ENCODE measurements at regions not wholly inside any gene's neighbourhood (a gene's known extent, or its start where the extent isn't known, plus 50 kb on each side); places are given as distances from the start of the nearest gene placed in this dataset.
"Not testable (repeated sequence)": the region's sequence is repeated elsewhere in the genome, so short reads cannot be mapped to it uniquely, and the experiment has no call there.

DNA sequence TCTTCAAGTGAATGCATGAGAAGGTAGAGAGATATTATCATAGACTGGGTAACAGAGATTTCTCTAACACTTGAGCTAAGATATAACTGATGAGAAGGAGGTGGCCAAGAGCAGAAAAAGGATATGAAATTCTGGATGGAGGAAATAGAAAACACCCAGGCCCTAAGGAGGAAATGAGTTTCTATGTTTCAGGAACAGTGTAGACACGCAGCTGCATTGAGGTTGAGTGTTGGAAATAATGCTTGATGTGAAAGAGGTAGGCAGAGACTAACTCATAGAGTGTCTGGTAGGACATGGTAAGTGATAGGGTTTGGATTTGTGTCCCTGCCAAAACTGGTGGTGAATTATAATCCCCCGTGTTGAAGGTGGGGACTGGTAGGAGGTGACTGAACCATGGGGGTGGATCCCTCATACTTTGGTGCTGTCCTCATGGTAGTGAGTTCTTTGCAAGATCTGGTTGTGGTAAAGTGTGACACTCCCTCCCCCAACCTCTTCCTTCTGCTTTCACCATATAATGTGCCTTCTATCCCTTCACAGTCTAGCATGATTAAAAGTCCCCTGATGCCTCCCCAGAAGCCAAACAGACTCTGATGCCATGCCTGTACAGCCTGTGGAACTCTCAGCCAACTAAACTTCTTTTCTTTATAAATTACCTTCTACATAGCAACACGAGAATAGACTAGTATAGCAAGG lies 787.3 kb downstream of the EDEM1 start:
- TF ChIP-seq, protein P1, sequence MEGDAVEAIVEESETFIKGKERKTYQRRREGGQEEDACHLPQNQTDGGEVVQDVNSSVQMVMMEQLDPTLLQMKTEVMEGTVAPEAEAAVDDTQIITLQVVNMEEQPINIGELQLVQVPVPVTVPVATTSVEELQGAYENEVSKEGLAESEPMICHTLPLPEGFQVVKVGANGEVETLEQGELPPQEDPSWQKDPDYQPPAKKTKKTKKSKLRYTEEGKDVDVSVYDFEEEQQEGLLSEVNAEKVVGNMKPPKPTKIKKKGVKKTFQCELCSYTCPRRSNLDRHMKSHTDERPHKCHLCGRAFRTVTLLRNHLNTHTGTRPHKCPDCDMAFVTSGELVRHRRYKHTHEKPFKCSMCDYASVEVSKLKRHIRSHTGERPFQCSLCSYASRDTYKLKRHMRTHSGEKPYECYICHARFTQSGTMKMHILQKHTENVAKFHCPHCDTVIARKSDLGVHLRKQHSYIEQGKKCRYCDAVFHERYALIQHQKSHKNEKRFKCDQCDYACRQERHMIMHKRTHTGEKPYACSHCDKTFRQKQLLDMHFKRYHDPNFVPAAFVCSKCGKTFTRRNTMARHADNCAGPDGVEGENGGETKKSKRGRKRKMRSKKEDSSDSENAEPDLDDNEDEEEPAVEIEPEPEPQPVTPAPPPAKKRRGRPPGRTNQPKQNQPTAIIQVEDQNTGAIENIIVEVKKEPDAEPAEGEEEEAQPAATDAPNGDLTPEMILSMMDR (IDR thresholded peaks at IDR 0.05; ENCODE audit: control insufficient read depth, extremely low read depth, insufficient read depth) = no peak
- DNase-seq (ENCODE audit: low read depth) = no peak
- no peak overlapping the region for H3K4me3 ChIP-seq (ENCODE audit: low read depth, low read length)

DNA sequence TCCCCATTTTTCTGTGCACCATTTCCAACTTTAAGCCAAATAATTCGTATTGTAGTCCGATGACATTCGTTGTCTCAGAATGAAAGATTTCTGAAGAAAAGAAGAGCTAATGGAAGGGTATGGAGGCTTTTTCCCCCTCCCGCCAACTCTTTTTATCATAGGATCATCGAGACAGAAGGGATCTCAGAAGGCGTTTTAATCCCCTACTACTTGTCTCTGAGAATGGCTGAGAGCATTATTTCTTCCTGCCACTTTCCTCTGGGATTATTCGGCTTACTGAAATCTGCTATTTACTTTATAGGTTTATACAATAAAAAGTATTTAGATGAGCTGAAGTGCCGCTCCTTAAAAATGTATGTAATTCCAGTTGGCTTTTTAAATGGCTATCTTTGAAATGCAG lies 789.8 kb downstream of the EDEM1 start:
- TF ChIP-seq, protein P1 (IDR thresholded peaks at IDR 0.05; ENCODE audit: control insufficient read depth, extremely low read depth, insufficient read depth) = no peak
- DNase-seq (ENCODE audit: low read depth) = no peak
- H3K4me3 ChIP-seq (ENCODE audit: low read depth, low read length) = no peak overlapping the region

DNA sequence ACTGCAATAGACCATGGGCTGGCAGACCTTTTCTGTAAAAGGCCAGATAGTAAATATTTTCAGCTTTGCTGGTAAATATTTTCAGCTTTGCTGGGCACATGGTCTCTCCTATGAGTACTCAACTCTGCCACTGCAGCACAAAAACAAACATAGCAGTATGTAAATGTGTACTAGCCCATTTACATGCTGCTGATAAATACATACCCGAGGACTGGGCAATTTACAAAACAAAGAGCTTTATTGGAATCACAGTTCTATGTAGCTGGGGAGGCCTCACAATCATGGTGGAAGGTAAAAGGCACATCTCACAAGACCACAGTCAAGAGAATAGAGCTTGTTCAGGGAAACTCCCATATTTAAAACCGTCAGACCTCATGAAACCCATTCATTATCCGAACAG lies 793.0 kb downstream of the EDEM1 start:
- H3K4me3 ChIP-seq (ENCODE audit: low read depth, low read length) = no peak overlapping the region
- DNase-seq (ENCODE audit: low read depth) = no peak
- TF ChIP-seq, protein P1 (IDR thresholded peaks at IDR 0.05; ENCODE audit: control insufficient read depth, extremely low read depth, insufficient read depth) = no peak

DNA sequence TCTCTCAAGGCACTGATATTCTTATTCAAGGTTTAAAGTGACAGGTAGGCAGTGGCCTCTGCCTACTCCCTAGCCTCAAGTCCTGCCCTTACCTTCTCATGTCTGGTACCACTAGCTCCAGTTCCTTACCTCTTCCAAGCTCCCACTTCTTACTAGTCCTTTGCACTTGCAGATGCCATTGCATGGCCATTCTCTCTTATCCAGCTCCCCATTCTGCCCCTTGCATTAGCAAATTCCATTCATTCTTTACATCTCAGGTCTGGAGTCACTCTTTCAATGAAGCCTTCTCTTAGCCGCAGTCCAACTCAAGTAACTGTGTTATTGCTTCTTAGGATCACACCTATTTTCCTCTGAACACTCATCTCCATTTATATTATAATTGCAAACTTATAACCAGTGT lies 807.1 kb downstream of the EDEM1 start:
- DNase-seq (ENCODE audit: low read depth) = no peak
- no peak overlapping the region for H3K4me3 ChIP-seq (ENCODE audit: low read depth, low read length)
- TF ChIP-seq, protein P1 (IDR thresholded peaks at IDR 0.05; ENCODE audit: control insufficient read depth, extremely low read depth, insufficient read depth) = no peak

DNA sequence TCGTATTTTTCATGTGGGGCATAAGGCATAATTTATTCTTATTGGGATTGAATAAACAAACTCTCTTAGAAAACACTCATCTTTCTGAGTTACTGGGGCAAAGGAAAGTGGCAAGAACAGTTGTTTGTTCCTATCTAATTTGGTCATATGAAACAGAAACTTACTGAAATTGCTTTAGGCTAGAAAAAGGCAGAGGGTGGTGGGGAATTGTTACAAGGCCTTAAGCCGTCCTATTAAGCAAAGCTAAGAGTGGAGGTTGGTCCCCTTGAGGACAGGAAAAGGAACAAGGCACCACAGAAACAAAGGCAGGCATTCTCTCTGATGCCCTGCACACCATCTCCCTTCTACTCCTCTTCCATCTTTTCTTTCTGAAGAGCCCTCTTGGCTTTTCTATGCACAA lies 830.9 kb downstream of the EDEM1 start:
- no peak for DNase-seq (ENCODE audit: low read depth)
- TF ChIP-seq, protein P1 (IDR thresholded peaks at IDR 0.05; ENCODE audit: control insufficient read depth, extremely low read depth, insufficient read depth) = no peak
- no peak overlapping the region for H3K4me3 ChIP-seq (ENCODE audit: low read depth, low read length)

DNA sequence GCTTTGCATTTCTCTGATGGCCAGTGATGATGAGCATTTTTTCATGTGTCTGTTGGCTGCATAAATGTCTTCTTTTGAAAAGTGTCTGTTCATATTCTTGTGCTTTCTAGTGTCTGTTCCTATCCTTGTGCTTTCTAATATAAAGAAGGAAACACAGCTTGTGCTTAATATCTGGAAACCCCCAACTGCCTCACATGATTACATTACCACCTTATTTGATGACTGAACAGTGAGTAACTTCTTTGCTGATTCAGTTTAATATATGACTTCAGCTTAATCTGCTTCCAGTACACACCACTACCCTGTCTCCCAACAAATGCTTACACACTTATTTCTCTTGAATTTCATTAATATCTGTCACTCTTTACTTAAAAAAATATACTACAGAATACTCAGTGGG lies 835.1 kb downstream of the EDEM1 start:
- TF ChIP-seq, protein P1 (IDR thresholded peaks at IDR 0.05; ENCODE audit: control insufficient read depth, extremely low read depth, insufficient read depth) = no peak
- no peak for DNase-seq (ENCODE audit: low read depth)
- H3K4me3 ChIP-seq (ENCODE audit: low read depth, low read length) = no peak overlapping the region

DNA sequence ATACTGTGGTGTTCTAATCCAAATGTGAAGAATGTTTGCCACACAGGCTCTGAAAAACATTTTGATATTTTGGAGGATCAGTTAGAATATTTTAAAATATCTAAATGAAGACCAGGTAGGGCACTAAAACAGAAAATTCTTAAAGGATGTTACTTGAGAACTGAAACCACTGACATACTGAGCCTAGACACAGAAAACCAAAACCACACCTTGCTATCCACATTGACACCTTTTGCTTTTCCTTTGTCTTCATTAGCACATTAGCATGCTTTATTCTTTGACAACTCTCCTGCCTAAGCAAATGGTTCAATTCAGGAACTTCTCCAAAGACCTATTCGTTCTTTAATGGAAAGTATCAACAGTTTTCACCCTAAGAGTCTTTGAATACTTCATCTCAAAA lies 835.9 kb upstream of the GRM7 start:
- TF ChIP-seq, protein P1 (IDR thresholded peaks at IDR 0.05; ENCODE audit: control insufficient read depth, extremely low read depth, insufficient read depth) = no peak
- no peak for DNase-seq (ENCODE audit: low read depth)
- no peak overlapping the region for H3K4me3 ChIP-seq (ENCODE audit: low read depth, low read length)

DNA sequence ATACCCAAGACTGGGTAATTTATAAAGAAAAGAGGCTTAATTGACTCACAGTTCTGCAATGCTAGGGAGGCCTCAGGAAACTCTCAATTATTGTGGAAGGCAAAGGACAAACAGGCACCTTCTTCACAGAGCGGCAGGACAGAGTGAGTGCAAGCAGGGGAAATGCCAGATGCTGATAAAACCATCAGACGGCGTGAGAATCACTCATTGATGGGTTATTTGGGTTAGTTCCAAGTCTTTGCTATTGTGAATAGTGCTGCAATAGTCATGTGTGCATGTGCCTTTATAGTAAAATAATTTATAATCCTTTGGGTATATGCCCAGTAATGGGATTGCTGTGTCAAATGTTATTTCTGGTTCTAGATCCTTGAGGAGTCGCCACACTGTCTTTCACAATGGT lies 830.3 kb upstream of the GRM7 start:
- DNase-seq (ENCODE audit: low read depth); H3K4me3 ChIP-seq (ENCODE audit: low read depth, low read length): not testable (repeated sequence)
